BJ (cell line): ENCODE measurements at regions not wholly inside any gene's neighbourhood (a gene's known extent, or its start where the extent isn't known, plus 50 kb on each side); places are given as distances from the start of the nearest gene placed in this dataset.

ENCODE experiments used
- CTCF ChIA-PET: fragments of 350-600 bp; formaldehyde crosslinking; extraction: SDS; loops from one replicate; lab custom pipeline; 2021; ENCODE audit warnings: antibody characterized with exemption, inconsistent platforms; lab: Yijun Ruan, JAX
- POLR2A ChIA-PET: fragments of 300-600 bp; sonication (Branson Sonifier 250); formaldehyde crosslinking; extraction: SDS; loops from one replicate; lab custom pipeline; 2021; ENCODE audit warnings: antibody characterized with exemption; lab: Charles Lee
- DNase-seq: peaks from one replicate; pipeline ENCODE4 v3.0.0-alpha.2; 2011; ENCODE audit warnings: low read depth
- H3K27me3 ChIP-seq: 2 replicates; pipeline ENCODE4 v1.6.0; 2011; ENCODE audit warnings: low read length; ENCODE audit not compliant: control insufficient read depth, insufficient read depth
- H3K36me3 ChIP-seq: 2 replicates; pipeline ENCODE4 v1.5.1; 2011; ENCODE audit warnings: low read length; ENCODE audit not compliant: control insufficient read depth, insufficient read depth
- H3K4me3 ChIP-seq: 2 replicates; pipeline ENCODE4 v1.5.1; 2011; ENCODE audit warnings: low read depth, mild to moderate bottlenecking, control low read depth, low read length
- CTCF ChIP-seq: IDR thresholded peaks from 2 replicates; pipeline ENCODE4 v1.5.1; 2011; ENCODE audit warnings: low read depth, mild to moderate bottlenecking, control low read depth, inconsistent platforms, low read length, moderate library complexity; ENCODE audit not compliant: insufficient read depth

GRCh38 chr7:66529883-66530610 lies 98.6 kb upstream of the KCTD7 start:
- TF ChIP-seq CTCF = no peak
- POLR2A ChIA-PET = no interaction called here
- Histone ChIP-seq H3K36me3 (peaks cover 4% of the 10 kb centered on the region), H3K4me3 (no peak overlapping the region), H3K27me3 (no peaks in the 10 kb centered on the region)
- CTCF ChIA-PET = no interaction called here
- no peak for DNase-seq

- no peak for DNase-seq
- Histone ChIP-seq H3K4me3 (no peak overlapping the region), H3K36me3 (peaks cover 3% of the 10 kb centered on the region), H3K27me3 (no peaks in the 10 kb centered on the region)
- POLR2A ChIA-PET = no interaction called here
- CTCF ChIA-PET = no interaction called here
- no peak for TF ChIP-seq CTCF
Observed at GRCh38 chr7:66535414-66536329, 93.0 kb upstream of the KCTD7 start.

- Histone ChIP-seq H3K36me3 (peaks cover 8% of the 10 kb centered on the region), H3K27me3 (no peaks in the 10 kb centered on the region), H3K4me3 (no peak overlapping the region)
- TF ChIP-seq CTCF = no peak
- DNase-seq = no peak
- CTCF ChIA-PET = interaction anchor here (0.6 kb wide), 1 partner anchor 467 kb away, joined by 4 read pairs; no protein-coding TSS in a partner anchor
- POLR2A ChIA-PET = no interaction called here
Observed at GRCh38 chr7:66537380-66537779, 91.3 kb upstream of the KCTD7 start.

- Histone ChIP-seq H3K27me3 (no peaks in the 10 kb centered on the region), H3K36me3 (peaks cover 10% of the 10 kb centered on the region), H3K4me3 (no peak overlapping the region)
- ChIA-PET CTCF (interaction anchor here (1.0 kb wide), 1 partner anchor 15 kb away, joined by 3 read pairs; no protein-coding TSS in a partner anchor), POLR2A (interaction anchor here (0.7 kb wide), 1 partner anchor 463 kb away, joined by 12 read pairs; no protein-coding TSS in a partner anchor)
- no peak for DNase-seq
- no peak for TF ChIP-seq CTCF
Observed at GRCh38 chr7:66537876-66538275, 90.8 kb upstream of the KCTD7 start.

GRCh38 chr7:66539264-66539623 lies 89.4 kb upstream of the KCTD7 start:
- POLR2A ChIA-PET = no interaction called here
- DNase-seq = no peak
- H3K36me3 ChIP-seq = peaks cover 13% of the 10 kb centered on the region
- CTCF ChIA-PET = interaction anchor here (0.7 kb wide), 1 partner anchor 343 kb away, joined by 3 read pairs; no protein-coding TSS in a partner anchor
- no peak for TF ChIP-seq CTCF
- H3K27me3 ChIP-seq = no peaks in the 10 kb centered on the region
- no peak overlapping the region for H3K4me3 ChIP-seq
